Esophagus mucosa (tissue), 1 donor: ENCODE measurements at regions not wholly inside any gene's neighbourhood (a gene's known extent, or its start where the extent isn't known, plus 50 kb on each side); places are given as distances from the start of the nearest gene placed in this dataset.
A peak's percentile ranks its signal among the peaks of the same experiment; 100 is the strongest.

Experiments
- ATAC-seq: fragments of 200-7000 bp; cut with Tn5 transposase; one replicate; pipeline ENCODE4 v1.9.1; 2020
- donor health status: DM: yes; HTN: yes; CAD: no.

GRCh38 chr1:182120411-182121258 lies 59.1 kb upstream of the ZNF648 start:
- ATAC-seq: peak; percentile 71

- ATAC-seq: no peak
These were observed 58.1 kb upstream of the ZNF648 start for GRCh38 chr1:182119631-182120030.

DNA sequence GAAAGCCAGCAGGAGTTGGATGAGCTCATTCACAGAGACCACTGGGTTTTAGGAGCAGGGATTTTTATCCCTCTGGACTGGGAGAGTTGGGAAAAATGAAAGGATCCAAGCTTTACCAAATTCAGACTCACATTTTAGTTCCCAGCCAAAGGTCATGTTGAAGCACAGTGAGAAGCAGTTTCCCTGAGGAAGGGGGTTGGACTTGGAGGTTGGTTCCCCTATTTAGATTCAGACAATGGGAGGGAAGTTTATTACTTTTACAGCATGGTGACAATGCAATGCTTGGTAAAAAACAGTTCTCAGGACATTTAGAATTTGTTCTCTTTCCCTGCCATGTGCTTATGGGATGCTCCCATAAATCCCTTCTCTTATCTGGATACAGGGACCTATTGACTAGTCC lies 57.3 kb upstream of the ZNF648 start:
- no peak for ATAC-seq

DNA sequence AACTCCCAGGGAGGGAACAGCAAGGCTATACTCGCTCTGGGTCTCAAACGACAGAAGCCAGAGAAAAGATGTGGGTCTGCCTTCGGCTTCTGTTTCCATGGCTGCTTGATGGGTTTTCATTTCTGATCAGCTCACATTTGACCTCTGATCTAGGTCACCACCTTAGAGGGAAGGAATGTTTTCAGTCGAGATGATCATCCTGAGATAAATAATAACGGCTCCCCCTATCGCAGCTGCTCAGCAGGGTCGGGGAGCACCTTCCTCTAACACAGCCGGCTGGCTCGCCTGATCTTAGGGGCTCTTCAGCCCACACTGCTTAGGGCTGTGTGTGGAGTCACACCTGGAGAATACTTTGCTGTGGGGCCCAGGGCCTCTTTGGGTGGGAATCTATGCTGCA lies 53.1 kb upstream of the ZNF648 start:
- no peak for ATAC-seq

- ATAC-seq: no peak
These were observed 52.5 kb upstream of the ZNF648 start for GRCh38 chr1:182113879-182114626.

DNA sequence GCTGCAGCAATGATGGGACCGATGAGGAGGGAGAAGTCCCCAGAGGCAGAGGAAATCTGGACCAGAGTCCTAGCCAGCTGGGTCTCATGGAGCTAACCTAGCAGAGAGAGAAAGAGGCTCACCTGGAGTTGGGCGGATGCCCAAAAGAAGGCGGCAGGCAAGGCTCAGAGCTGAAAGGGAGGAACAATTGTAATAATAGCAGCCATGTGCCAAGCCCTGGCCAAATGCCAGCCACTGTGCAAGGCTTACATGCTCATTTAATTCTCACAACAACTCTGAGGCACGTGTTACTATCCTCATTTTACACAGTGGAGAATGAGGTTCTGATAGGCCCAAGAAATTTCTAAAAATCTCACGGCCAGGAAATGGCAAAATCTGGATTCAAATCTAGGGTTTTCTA lies 50.0 kb upstream of the ZNF648 start:
- ATAC-seq: peak; percentile 82
